DLD1 (cell line): ENCODE measurements at regions not wholly inside any gene's neighbourhood (a gene's known extent, or its start where the extent isn't known, plus 50 kb on each side); places are given as distances from the start of the nearest gene placed in this dataset.

ENCODE experiments used
- in situ Hi-C: cut with HindIII; loops from 2 replicates; pipeline ENCODE4 v1.10.0; 2017; ENCODE audit warnings: low sequenced_read_pairs

GRCh38 chr18:22542406-22542835 is 124.7 kb upstream of the CTAGE1 start:
- in situ Hi-C loops, result no loop called here

GRCh38 chr18:22543769-22544168 is 126.1 kb upstream of the CTAGE1 start:
- in situ Hi-C loops, result no loop called here

- in situ Hi-C loops, result no loop called here
Measured at GRCh38 chr18:22544626-22545025, 126.9 kb upstream of the CTAGE1 start.

- in situ Hi-C loops, result no loop called here
Measured at GRCh38 chr18:22545066-22545760, 127.5 kb upstream of the CTAGE1 start.

GRCh38 chr18:22546905-22547570 is 129.3 kb upstream of the CTAGE1 start:
- in situ Hi-C loops, result no loop called here

GRCh38 chr18:22547807-22548561 is 130.3 kb upstream of the CTAGE1 start:
- in situ Hi-C loops, result no loop called here

- in situ Hi-C loops, result no loop called here
Measured at GRCh38 chr18:22549260-22549937, 131.7 kb upstream of the CTAGE1 start.

- in situ Hi-C loops, result loop anchor here (25.0 kb wide), 1 partner anchor 363 kb away; no protein-coding TSS in a partner anchor
Measured at GRCh38 chr18:22550366-22550765, 132.7 kb upstream of the CTAGE1 start.

- in situ Hi-C loops, result loop anchor here (25.0 kb wide), 1 partner anchor 364 kb away; no protein-coding TSS in a partner anchor
Measured at GRCh38 chr18:22550861-22551260, 133.1 kb upstream of the CTAGE1 start.

- in situ Hi-C loops, result loop anchor here (25.0 kb wide), 1 partner anchor 364 kb away; no protein-coding TSS in a partner anchor
Measured at GRCh38 chr18:22551536-22552151, 133.9 kb upstream of the CTAGE1 start.

- in situ Hi-C loops, result loop anchor here (25.0 kb wide), 1 partner anchor 365 kb away; no protein-coding TSS in a partner anchor
Measured at GRCh38 chr18:22552254-22552653, 134.5 kb upstream of the CTAGE1 start.

- in situ Hi-C loops, result loop anchor here (25.0 kb wide), 1 partner anchor 366 kb away; no protein-coding TSS in a partner anchor
Measured at GRCh38 chr18:22552899-22553460, 135.3 kb upstream of the CTAGE1 start.

- in situ Hi-C loops, result loop anchor here (25.0 kb wide), 1 partner anchor 369 kb away; no protein-coding TSS in a partner anchor
Measured at GRCh38 chr18:22556222-22557167, 138.8 kb upstream of the CTAGE1 start.

GRCh38 chr18:22557168-22557941 is 139.6 kb upstream of the CTAGE1 start:
- in situ Hi-C loops, result loop anchor here (25.0 kb wide), 1 partner anchor 370 kb away; no protein-coding TSS in a partner anchor

GRCh38 chr18:22558945-22559385 is 141.2 kb upstream of the CTAGE1 start:
- in situ Hi-C loops, result loop anchor here (25.0 kb wide), 1 partner anchor 372 kb away; no protein-coding TSS in a partner anchor

GRCh38 chr18:22559414-22560274 is 141.9 kb upstream of the CTAGE1 start:
- in situ Hi-C loops, result loop anchor here (25.0 kb wide), 1 partner anchor 372 kb away; no protein-coding TSS in a partner anchor

GRCh38 chr18:22560275-22560610 is 142.5 kb upstream of the CTAGE1 start:
- in situ Hi-C loops, result loop anchor here (25.0 kb wide), 1 partner anchor 373 kb away; no protein-coding TSS in a partner anchor
